HG03095 (cell line): ENCODE measurements at regions not wholly inside any gene's neighbourhood (a gene's known extent, or its start where the extent isn't known, plus 50 kb on each side); places are given as distances from the start of the nearest gene placed in this dataset.
"Not testable (repeated sequence)": the region's sequence is repeated elsewhere in the genome, so short reads cannot be mapped to it uniquely, and the experiment has no call there.

Source experiments
- ATAC-seq: cut with Tn5 transposase; IDR thresholded peaks from one replicate; pipeline ENCODE4 v1.9.1; 2021; ENCODE audit warnings: moderate library complexity; ENCODE audit not compliant: unreplicated experiment

DNA sequence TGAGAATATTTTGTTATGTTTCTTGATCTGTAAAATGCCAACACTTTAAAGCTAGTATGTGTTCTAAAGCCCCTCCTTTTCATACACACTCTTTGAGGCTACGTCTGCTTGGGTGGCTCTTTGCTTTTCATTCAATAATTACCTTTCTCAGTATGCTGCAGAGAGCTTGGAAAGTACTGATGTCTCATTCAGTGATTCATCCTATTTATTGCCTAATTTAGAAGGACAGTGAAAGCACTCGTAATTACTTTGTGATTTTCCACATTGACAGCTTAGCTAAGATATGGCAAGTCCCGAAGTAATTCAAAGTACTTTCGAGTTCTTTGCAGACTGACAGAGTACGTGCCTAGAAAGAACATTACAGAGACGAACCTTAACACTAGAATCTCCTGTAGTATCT is 57.2 kb downstream of the BMP15 start:
- no peak for ATAC-seq

DNA sequence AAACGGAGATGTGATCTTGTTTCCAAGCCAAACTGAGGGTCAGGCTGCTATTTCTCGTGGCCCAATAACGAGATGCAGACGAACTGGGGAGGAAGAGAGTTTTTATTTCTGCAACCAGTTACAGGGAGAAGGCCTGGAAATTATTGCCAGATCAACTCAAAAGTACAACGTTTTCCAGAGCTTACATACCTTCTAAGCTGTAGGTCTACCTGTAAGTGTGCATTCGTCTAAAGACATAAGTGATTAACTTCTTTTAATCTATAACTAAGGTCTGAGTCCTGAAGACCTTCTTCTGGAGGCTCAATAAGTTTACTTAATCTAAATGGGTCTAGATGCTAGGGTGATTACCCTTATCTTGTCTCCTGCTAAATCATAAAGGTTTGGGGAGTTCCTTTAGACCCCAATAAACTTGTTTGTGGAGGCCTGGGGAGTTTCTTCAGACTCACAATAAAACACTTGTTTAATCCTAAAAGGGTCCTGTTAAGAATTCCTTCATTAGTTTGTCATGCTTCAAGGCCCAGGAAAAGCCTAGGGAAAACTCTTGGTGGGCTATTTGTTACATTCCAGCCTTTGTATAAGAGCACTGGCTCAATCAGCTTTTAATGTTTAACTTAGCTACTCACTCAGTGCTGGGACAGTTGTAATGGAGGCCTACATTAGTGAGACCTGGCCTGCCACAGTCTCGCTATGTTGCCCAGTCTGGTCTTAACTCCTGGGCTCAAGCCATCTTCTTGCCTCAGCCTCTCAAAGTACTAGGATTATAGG is 58.5 kb downstream of the BMP15 start:
- ATAC-seq: not testable (repeated sequence)

DNA sequence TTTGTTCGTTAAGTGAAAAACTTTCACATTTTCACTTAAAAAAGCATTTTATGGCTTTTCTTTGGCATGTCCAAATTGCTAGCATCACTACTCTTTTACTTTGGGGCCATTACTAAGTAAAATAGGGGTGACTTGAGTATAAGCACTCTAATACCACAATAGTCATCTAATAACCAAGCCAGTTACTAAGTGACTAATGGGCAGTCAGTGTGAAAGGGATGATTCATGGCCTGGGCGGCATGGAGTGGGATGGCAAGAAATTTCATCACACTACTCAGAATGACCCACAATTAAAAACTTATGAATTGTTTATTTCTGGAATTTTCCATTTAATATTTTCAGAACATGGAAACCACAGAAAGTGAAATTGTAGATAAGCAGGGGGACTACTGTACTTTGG is 60.9 kb downstream of the BMP15 start:
- ATAC-seq: no peak

DNA sequence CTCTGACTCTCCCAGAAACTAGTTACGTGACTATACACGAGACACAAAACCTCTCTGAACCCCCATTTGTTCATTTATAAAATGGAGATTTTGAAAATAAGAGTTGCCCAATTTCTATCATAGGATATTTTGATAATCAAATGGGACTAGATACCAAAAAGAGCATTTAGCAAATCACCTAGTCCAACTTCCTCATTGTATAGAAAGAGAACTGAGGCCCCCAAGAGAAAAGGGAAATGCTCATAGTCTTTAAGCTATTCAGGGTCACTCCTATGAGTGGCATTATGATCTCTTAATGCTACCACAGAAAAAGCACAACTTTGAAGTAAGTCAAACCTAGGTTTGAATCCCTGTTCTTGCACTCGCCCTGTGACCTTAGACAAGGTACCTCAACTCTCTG is 62.7 kb downstream of the BMP15 start:
- ATAC-seq: no peak

DNA sequence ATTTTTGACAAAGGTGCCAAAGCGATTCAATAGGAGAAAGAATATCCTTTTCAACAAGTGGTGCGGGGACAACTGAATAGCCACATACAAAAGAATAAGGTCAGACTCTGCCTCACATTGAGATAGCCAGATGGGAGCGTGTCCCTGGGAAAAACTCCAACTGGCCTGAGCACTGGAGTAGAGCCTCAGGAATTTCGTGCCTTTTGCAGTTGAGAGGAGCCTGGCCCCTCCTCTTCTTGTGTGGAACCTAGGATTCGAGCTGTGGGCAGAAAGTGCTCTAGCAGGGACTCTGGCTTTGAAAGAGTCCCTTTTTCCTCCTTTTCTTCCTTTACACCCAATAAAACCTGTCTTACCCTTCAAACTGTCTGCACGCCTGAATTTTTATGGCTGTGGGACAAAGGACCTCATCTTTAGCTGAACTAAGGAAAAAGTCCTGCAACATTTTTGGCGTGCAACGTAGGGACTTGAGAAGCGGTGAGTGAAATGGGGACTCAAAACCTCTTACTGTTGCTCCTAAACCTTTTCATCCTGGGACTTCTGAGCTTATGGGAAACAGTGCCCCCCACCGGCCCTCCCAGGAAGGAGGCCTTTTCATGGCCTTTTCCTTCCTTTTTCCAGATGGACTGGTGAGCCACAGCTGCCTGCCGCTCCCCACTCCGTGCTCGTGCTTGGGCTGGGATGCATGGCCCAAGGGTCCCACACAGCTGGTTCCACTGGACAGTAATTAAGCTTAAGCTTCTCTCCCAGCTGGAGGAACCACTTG is 68.6 kb downstream of the BMP15 start:
- no peak for ATAC-seq

DNA sequence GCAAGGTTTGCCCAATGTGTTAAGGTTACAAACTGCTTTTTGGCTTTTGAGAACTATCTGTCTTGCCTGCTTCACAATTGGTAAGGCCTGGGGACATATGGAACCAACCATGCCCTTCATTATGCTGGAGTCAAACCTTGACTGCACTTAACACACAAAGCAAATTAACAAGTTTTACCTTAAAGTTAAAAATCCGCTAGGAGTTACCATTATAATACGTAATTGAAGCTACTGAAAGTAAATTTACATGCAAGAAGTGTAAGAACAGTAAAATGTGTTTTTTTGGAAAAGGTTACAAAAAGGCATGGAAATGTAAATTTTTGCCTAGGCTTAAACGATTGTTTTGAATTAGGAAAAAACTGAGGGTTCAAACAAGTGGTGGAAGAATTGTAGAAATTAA is 69.7 kb downstream of the BMP15 start:
- ATAC-seq: no peak

DNA sequence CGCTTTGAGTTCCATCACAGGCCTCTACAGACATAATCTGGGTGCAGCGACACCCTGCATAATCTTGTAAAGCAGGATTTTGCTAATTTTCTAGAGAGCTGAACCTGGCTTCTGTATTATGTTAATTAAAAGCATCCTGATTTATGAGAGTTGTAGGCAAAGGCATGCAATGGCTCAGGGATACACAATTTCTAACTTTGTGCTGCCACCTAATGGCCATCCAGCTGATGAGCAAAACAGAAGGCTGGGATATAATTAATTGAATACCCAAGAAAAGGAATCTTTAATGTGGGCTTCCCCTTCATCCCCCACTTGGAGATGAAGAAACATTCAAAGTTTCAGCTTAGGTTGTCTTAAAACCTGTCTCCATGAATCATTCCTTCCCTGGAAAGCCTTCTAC is 78.1 kb downstream of the BMP15 start:
- ATAC-seq: no peak

DNA sequence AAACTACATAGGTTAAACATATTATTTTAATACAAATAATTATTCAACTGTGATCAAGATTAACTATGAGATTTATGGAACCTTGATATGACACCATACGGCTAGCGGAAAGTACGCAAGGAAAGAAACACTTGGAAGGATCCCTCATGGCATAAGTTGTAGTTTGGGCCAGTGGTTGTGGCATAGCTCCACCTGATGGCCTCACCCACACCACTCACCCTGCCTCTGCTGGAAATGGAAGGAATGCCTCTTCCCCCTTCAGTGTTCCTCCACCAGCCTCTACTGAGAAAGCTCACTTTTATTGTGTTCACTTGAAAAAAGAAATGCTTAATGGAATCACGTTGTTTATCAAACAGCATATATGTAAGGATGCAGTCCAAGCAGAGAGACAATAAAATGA is 86.4 kb downstream of the BMP15 start:
- ATAC-seq: no peak

DNA sequence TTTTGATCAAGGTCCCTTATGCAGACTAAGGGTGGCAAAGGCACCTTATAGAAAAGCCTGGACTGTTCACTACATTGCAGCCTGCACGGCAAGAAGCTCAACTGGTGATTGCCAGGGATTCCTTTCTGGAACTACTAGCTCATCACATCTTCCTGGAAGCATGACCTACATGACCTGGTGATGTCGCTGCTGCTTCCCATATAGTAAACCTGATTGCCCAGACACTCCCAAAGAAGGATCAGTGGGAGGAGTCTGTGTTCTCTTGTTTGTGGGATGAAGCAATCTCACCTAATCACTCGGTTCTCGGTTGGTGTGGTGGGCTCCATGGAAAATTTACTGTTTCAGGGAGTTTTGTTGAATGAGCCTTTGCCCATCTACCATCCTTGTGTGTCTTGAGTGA is 89.8 kb downstream of the BMP15 start:
- ATAC-seq: not testable (repeated sequence)

DNA sequence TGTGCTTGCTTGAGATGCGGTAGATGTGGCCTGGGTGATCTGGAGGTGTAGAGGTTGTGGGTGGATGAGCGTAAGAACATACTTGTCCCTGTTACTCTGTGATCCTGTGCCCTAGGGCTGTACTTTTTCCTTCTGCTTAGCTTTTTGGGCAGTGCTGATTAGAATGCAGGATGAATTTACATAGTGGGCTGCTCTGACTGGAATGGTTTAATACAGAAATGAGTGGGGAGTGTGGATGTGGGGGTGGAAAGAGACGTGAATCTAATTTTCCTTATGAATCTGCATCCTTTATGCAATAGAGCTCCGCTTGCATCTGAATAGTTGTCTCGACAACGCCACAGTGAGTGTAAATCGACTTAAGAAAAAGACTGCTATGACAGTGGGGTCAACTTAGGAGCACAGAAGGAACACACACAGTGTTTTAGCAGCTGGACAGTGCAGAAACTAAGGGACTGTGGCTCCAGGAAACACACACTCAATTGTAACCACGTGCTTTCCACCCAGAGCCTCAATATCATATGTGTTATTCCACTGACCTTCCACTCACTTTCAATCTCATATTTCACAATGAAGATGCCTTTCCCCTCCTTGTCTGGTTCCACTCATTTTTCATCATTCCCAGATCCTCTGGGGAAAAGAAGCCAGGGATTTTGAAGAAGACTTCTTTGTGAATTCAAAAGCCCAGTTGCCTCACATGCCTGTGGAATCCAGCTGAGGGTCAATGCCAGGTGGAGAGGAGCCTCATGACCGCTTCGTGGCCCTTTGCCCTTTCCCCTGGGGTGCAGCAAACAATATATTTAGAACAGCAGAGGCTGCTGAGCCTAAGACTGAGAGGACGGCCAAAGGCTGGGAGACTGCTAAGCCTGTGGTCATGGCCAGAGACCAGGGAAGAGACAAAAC is 91.4 kb downstream of the BMP15 start:
- not testable (repeated sequence) for ATAC-seq

DNA sequence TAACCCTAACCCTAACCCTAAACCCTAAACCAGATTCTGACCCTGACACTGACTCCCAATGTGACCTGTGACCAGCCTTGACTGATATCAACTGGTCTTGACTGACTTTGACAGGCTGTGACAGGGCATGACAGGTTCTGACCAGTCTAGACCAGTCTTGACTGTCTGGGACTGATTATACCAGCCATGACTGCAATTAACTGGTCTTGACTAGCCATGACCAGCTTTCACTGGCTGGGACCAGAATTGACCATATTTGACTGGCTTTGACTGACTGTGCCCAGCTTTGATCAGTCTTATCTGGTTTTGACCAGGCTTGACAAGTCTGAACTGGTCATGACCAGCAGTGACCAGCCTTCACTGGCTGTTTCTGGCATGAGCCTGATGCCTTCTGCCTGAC is 95.5 kb downstream of the BMP15 start:
- ATAC-seq: no peak

DNA sequence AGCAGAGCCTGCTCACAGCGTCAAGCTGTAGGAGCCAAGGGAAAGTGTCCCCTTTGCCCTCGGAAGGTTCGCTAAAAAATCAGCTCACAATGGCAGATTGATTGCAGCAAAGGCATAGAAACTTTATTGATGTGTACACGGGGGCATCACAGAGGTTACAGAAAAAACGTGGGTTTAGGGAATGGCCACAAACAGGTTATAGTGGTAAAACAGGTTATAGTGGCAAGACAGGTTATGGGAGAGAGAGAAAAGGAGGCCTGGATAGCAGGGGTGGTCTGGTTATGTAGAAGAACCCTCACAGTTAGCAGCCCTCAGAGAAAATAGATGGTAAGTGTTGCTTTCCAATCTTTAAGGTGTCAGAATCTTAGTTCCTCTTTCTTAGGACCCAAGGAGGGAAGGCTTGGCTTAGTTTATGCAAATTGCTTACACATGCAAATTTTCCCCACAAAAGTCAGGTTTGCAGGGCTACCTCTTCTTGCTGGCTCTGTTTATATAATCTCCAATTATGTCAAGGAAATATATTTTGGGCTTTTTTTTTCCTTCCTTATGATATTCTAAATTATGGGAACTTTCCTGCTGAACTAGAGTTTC is 113.7 kb downstream of the BMP15 start:
- ATAC-seq: peak; percentile 87

DNA sequence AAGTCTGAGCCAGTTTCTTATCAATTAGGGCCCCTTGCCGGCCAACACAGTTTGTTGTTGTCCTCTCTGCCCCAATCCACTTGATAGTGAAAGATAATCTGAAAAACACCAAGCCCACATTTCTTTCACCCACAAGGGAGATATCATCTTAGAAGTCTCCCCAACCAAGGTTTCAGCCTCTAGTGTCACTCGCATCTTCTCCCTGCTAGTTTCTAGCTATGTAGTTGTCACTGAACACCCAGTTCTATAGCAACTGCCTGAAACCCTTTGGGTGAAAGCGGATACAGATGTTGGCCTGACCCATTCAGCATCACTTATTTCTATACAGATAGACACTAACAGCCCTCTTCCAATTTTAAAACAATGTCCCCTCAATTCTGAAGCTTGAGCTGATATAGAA is 116.3 kb downstream of the BMP15 start:
- ATAC-seq: no peak

DNA sequence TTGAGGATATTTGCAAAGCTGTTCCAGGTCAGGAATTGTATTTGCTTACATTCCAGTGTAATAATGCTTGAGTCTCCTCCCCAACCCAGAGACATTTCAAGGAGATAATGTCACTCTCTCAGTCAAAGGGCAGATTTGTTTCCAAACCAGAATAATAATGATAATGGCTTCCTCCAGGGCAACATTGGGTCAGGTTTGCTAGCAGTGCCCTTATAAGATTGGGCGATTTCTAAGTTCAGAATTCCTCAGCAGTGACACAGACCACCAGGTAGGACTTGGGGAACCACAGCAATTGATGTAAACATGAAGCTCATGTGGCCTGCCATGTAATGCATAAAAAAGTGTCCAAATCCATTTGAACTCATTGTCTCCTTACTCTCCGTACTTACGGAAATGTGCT is 125.2 kb downstream of the BMP15 start:
- no peak for ATAC-seq

DNA sequence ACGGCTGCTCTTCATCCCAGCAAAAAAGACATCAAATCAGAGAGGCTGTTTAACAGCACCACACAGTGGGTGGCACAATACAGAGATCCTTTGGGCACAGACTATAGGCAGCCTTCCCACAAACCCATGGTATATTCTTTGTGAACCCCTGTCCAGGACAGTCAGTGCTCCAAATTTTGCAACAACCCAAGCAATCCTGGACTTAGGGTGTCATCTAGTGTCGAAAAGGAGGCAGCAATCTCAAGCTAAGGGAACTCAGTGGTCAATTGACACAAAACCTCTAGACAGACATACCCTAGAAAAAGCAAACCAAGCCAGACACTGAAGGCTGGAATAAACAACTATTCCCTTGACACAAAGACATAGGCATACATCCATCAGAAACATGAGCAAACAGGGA is 137.4 kb downstream of the BMP15 start:
- no peak for ATAC-seq

DNA sequence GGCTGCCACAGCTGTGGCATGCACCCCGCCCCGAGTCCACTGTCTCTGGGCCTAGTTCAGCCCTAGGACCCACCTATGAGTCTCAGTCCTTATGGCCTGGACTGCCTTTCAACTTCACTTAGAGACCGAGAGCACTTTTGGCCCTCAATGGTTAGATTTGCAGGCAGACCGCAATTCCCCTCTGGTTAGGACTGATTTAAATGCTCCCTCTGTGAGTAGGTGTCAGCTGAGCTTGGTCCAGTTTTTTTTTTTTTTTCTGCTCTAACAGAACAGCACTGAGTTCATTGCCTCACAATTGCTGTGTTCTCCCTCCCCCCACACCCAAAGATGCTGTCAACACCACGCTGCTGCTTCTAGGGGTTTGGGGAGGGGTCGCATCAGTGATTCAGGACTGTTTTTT is 143.2 kb downstream of the BMP15 start:
- ATAC-seq: no peak

DNA sequence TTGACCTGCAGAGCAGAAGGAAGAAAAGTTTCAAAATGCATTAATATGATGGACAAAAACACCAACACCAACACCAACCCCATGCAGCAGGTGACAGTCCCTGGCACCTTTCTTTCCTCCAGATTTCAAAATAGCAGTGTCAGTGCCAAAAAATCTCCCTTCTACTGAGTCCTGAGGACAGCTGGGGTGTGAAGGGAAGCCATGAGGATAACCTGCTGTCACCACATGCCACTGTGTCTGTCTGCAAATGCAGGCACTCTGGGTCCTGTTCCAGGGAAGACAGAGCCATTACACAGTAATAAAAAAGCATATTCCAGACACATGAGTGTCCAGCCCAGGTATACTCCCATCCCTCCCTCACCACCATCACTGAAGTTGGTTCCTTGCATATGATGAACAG is 187.5 kb downstream of the BMP15 start:
- no peak for ATAC-seq

DNA sequence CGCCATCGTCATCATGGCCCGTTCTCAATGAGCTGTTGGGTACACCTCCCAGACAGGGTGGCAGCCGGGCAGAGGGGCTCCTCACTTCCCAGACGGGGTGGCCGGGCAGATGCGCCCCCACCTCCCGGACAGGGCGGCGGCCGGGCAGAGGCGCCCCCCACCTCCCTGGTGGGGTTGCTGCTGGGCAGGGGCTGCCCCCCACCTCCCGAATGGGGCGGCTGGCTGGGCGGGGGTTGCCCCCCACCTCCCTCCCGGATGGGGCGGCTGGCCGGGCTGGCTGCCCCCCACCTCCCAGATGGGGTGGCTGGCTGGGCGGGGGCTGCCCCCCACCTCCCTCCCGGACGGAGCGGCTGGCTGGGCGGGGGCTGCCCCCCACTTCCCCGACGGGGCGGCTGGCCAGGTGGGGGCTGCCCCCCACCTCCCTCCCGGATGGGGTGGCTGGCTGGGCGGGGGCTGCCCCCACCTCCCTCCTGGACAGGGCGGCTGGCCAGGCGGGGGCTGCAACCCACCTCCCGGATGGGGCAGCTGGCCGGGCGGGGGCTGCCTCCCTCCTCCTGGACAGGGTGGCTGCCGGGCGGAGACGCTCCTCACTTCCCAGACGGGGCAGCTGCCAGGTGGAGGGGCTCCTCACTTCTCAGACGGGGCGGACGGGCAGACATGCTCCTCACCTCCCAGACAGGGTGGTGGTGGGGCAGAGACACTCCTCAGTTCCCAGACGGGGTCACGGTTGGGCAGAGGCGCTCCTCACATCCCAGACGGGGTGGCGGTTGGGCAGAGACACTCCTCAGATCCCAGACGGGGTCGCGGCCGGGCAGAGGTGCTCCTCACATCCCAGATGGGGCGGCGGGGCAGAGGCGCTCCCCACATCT is 208.8 kb downstream of the BMP15 start:
- ATAC-seq: not testable (repeated sequence)

DNA sequence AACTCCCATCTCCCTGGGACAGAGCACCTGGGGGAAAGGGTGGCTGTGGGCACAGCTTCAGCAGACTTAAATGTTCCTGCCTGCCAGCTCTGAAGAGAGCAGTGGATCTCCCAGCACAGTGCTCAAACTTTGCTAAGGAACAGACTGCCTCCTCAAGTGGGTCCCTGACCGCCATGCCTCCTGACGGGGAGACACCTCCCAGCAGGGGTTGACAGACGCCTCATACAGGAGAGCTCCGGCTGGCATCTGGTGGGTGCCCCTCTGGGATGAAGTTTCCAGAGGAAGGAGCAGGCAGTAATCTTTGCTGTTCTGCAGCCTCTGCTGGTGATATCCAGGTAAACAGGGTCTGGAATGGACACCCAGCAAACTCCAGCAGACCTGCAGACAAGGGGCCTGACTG is 206.9 kb upstream of the NUDT10 start:
- ATAC-seq: not testable (repeated sequence)

DNA sequence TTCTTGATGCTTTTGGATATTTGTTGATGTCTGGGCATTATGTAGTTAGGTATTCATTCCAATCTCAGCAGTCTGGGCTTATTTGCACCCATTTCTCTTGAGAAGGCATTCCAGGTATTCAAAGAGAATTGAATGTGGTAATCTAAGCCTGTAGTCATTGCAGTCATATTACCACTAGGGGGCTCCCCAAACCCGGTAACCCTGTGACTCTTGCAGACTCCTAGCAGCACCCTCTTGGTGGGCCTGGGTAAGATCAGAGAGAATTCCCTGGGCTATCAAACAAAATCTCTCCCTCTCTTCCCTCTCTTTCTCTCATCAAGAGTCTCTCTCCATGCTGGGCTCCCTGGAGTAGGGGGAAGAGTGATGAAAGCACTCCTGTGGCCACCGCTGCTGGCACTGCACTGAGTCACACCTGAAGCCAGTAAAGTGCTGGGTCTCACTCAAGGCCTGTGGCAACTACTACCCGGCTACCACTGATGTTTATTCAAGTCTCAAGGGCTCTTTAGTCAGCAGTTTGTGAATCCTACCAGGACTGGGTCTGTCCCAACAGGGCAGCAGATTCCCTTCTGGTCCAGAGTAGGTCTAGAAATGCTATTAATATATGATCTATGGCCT is 187.7 kb upstream of the NUDT10 start:
- ATAC-seq: no peak
